IMR-90 (cell line): ENCODE measurements at regions not wholly inside any gene's neighbourhood (a gene's known extent, or its start where the extent isn't known, plus 50 kb on each side); places are given as distances from the start of the nearest gene placed in this dataset.

Experiments used
- ATAC-seq: fragments of 200-7000 bp; cut with Tn5 transposase; 2 replicates; pipeline ENCODE4 v1.9.1; 2020; ENCODE audit warnings: low read depth, mild to moderate bottlenecking, moderate library complexity
- BruUV-seq: library from RNA; stranded (reverse); fragments of 400-500 nt; replicated peaks from 2 replicates; lab custom pipeline; 2021; lab: Mats Ljungman, UMichigan
- CTCF ChIA-PET: fragments of 300-600 bp; formaldehyde crosslinking; extraction: SDS; loops from one replicate; lab custom pipeline; 2021; ENCODE audit warnings: antibody characterized with exemption; lab: Yijun Ruan, JAX
- POLR2A ChIA-PET: fragments of 300-600 bp; sonication (Branson Sonifier 250); formaldehyde crosslinking; loops from one replicate; lab custom pipeline; 2022; ENCODE audit warnings: antibody characterized with exemption; ENCODE audit not compliant: unreplicated experiment; lab: Charles Lee
- DNase-seq: peaks from one replicate; pipeline ENCODE4 v3.0.0; 2013
- H2AFZ ChIP-seq: replicated peaks from 2 replicates; pipeline ENCODE3; 2013; ENCODE audit warnings: low read length, mild to moderate bottlenecking; ENCODE audit not compliant: poor library complexity
- H2AK5ac ChIP-seq: 2 replicates; pipeline ENCODE4 v1.6.1; 2013; ENCODE audit warnings: low read depth, low read length, inconsistent platforms
- H2AK9ac ChIP-seq: replicated peaks from 2 replicates; pipeline ENCODE3; 2013; ENCODE audit warnings: mild to moderate bottlenecking, low read depth, low read length, moderate library complexity; ENCODE audit not compliant: poor library complexity
- H2BK120ac ChIP-seq: 2 replicates; pipeline ENCODE4 v1.6.1; 2013; ENCODE audit warnings: low read depth, low read length, inconsistent platforms
- H2BK15ac ChIP-seq: 3 replicates; pipeline ENCODE4 v1.6.1; 2013; ENCODE audit warnings: low read depth, low read length, inconsistent platforms
- H2BK20ac ChIP-seq: 2 replicates; pipeline ENCODE4 v1.6.1; 2013; ENCODE audit warnings: low read depth, mild to moderate bottlenecking, inconsistent platforms, low read length, moderate library complexity
- H2BK5ac ChIP-seq: 2 replicates; pipeline ENCODE4 v1.6.1; 2013; ENCODE audit warnings: mild to moderate bottlenecking, low read depth, low read length, inconsistent platforms; ENCODE audit not compliant: poor library complexity, severe bottlenecking
- H3K14ac ChIP-seq: replicated peaks from 2 replicates; pipeline ENCODE4 v1.6.1; 2013; ENCODE audit warnings: low read depth, low read length, inconsistent platforms
- H3K18ac ChIP-seq: 2 replicates; pipeline ENCODE4 v1.6.1; 2013; ENCODE audit warnings: low read depth, low read length, control low read depth
- H3K23ac ChIP-seq: 2 replicates; pipeline ENCODE4 v1.6.1; 2013; ENCODE audit warnings: low read depth, low read length, inconsistent platforms
- H3K27ac ChIP-seq: 2 replicates; pipeline ENCODE4 v1.5.1; 2013; ENCODE audit warnings: mild to moderate bottlenecking, control low read depth, low read length; ENCODE audit not compliant: insufficient read depth
- H3K27me3 ChIP-seq: 2 replicates; pipeline ENCODE4 v1.6.1; 2013; ENCODE audit warnings: low read length; ENCODE audit not compliant: control insufficient read depth, insufficient read depth
- H3K36me3 ChIP-seq: 2 replicates; pipeline ENCODE4 v1.6.1; 2013; ENCODE audit warnings: low read length, mixed read lengths; ENCODE audit not compliant: control insufficient read depth, insufficient read depth
- H3K4ac ChIP-seq: 2 replicates; pipeline ENCODE4 v1.6.1; 2013; ENCODE audit warnings: low read depth, low read length, inconsistent platforms
- H3K4me1 ChIP-seq: 2 replicates; pipeline ENCODE4 v1.6.1; 2013; ENCODE audit warnings: low read length, mixed read lengths; ENCODE audit not compliant: control insufficient read depth, insufficient read depth
- H3K4me2 ChIP-seq: 2 replicates; pipeline ENCODE4 v1.6.1; 2013; ENCODE audit warnings: low read depth, mild to moderate bottlenecking, control low read depth, low read length, moderate library complexity
- H3K4me3 ChIP-seq: 2 replicates; pipeline ENCODE4 v1.5.1; 2013; ENCODE audit warnings: low read depth, mild to moderate bottlenecking, control low read depth, low read length, moderate library complexity; ENCODE audit not compliant: insufficient read depth
- H3K56ac ChIP-seq: 2 replicates; pipeline ENCODE4 v1.6.1; 2013; ENCODE audit warnings: low read length, inconsistent platforms; ENCODE audit not compliant: insufficient read depth; ENCODE audit errors: extremely low read depth
- H3K79me1 ChIP-seq, 2 experiments: 2 replicates each; pipeline ENCODE4 v1.6.1; 2013; ENCODE audit warnings: low read length in 2 of 2, inconsistent platforms in 1 of 2, low read depth in 1 of 2
- H3K9ac ChIP-seq: 2 replicates; pipeline ENCODE4 v1.6.1; 2013; ENCODE audit warnings: low read depth, low read length, control low read depth
- H3K9me1 ChIP-seq: 2 replicates; pipeline ENCODE4 v1.6.1; 2013; ENCODE audit warnings: low read length, inconsistent platforms; ENCODE audit not compliant: insufficient read depth
- H3K9me3 ChIP-seq: 2 replicates; pipeline ENCODE4 v1.6.1; 2013; ENCODE audit warnings: low read length; ENCODE audit not compliant: control insufficient read depth, insufficient read depth
- H4K20me1 ChIP-seq: 2 replicates; pipeline ENCODE4 v1.6.1; 2013; ENCODE audit warnings: low read length, inconsistent platforms; ENCODE audit not compliant: insufficient read depth
- H4K5ac ChIP-seq: 2 replicates; pipeline ENCODE4 v1.6.1; 2013; ENCODE audit warnings: mild to moderate bottlenecking, low read depth, low read length, control low read depth
- H4K8ac ChIP-seq, 2 experiments: 2 replicates each; pipeline ENCODE4 v1.6.1; 2013; ENCODE audit warnings: low read depth in 2 of 2, low read length in 2 of 2, control low read depth in 1 of 2, inconsistent platforms in 1 of 2
- H4K91ac ChIP-seq: 2 replicates; pipeline ENCODE4 v1.6.1; 2013; ENCODE audit warnings: low read depth, low read length, inconsistent platforms; ENCODE audit not compliant: insufficient read depth
- BHLHE40 ChIP-seq: fragments of 150-350 bp; IDR thresholded peaks from 2 replicates; pipeline ENCODE4 v1.6.1; 2016; ENCODE audit warnings: mild to moderate bottlenecking, low read depth, low read length
- CEBPB ChIP-seq: IDR thresholded peaks from 2 replicates; pipeline ENCODE4 v1.6.1; 2012; ENCODE audit warnings: low read depth, low read length, improper control_type of control experiment
- CHD1 ChIP-seq: IDR thresholded peaks from 2 replicates; pipeline ENCODE4 v1.6.1; 2012; ENCODE audit warnings: low read depth, low read length, improper control_type of control experiment
- CTCF ChIP-seq: conservative IDR thresholded peaks from 2 replicates; pipeline ENCODE4 v1.5.1; 2012; ENCODE audit warnings: mild to moderate bottlenecking, low read depth, low read length, improper control_type of control experiment
- FOS ChIP-seq: fragments of 150-350 bp; IDR thresholded peaks from 2 replicates; pipeline ENCODE4 v1.6.1; 2016; ENCODE audit warnings: low read depth, low read length
- MAFK ChIP-seq: IDR thresholded peaks from 2 replicates; pipeline ENCODE4 v1.6.1; 2012; ENCODE audit warnings: low read depth, low read length, improper control_type of control experiment
- MAZ ChIP-seq: IDR thresholded peaks from 2 replicates; pipeline ENCODE4 v1.6.1; 2012; ENCODE audit warnings: low read depth, mild to moderate bottlenecking, low read length, improper control_type of control experiment, moderate library complexity, borderline replicate concordance
- MXI1 ChIP-seq: IDR thresholded peaks from 2 replicates; pipeline ENCODE4 v1.6.1; 2012; ENCODE audit warnings: low read depth, mild to moderate bottlenecking, low read length, moderate library complexity, borderline replicate concordance
- NFE2L2 ChIP-seq: fragments of 150-350 bp; IDR thresholded peaks from 2 replicates; pipeline ENCODE4 v1.6.1; 2016; ENCODE audit warnings: low read depth, mild to moderate bottlenecking, low read length
- POLR2A ChIP-seq: IDR thresholded peaks from 2 replicates; pipeline ENCODE4 v1.6.1; 2012; ENCODE audit warnings: mild to moderate bottlenecking, low read depth, low read length
- RAD21 ChIP-seq: IDR thresholded peaks from 2 replicates; pipeline ENCODE4 v1.6.1; 2012; ENCODE audit warnings: low read length, improper control_type of control experiment
- RCOR1 ChIP-seq: IDR thresholded peaks from 2 replicates; pipeline ENCODE4 v1.6.1; 2012; ENCODE audit warnings: mild to moderate bottlenecking, low read length, improper control_type of control experiment; ENCODE audit not compliant: insufficient replicate concordance
- RFX5 ChIP-seq: IDR thresholded peaks from 2 replicates; pipeline ENCODE4 v1.8.0; 2012; ENCODE audit warnings: low read depth, mild to moderate bottlenecking, low read length, moderate library complexity
- SMC3 ChIP-seq: fragments of 150-350 bp; IDR thresholded peaks from 2 replicates; pipeline ENCODE4 v1.6.1; 2016; ENCODE audit warnings: low read depth, mild to moderate bottlenecking, antibody characterized with exemption, low read length, moderate library complexity
- USF2 ChIP-seq: fragments of 150-350 bp; IDR thresholded peaks from 2 replicates; pipeline ENCODE4 v1.6.1; 2017; ENCODE audit warnings: mild to moderate bottlenecking, antibody characterized with exemption, low read length, low read depth
- WGBS, 2 experiments: methylation state at CpG; one replicate each; pipeline versions ENCODE4 v1.1.5 to v1.1.7; 2013; ENCODE audit warnings: missing lambda C conversion rate in 2 of 2; ENCODE audit not compliant: insufficient read length in 1 of 2; ENCODE audit errors: extremely low coverage in 2 of 2; 5-methylcytosine and 5-hydroxymethylcytosine counted together
- dilution Hi-C: fragments of 300-500 bp; cut with HindIII; formaldehyde crosslinking; loops from one replicate; pipeline ENCODE4 v1.14.3; 2018; ENCODE audit warnings: low sequenced_read_pairs; ENCODE audit not compliant: unreplicated experiment
- in situ Hi-C: fragments of 300-500 bp; cut with MboI; formaldehyde crosslinking; loops from 3 replicates; pipeline ENCODE4 v1.14.3; 2019; ENCODE audit warnings: low sequenced_read_pairs, inconsistent platforms, mixed read lengths
- intact Hi-C: fragments of 100-400 bp; cut with micrococcal nuclease; formaldehyde crosslinking; loops from 2 replicates; pipeline ENCODE4 v1.10.0; 2022
- TF ChIP-seq, protein P1 (sequence below): fragments of 150-350 bp; IDR thresholded peaks from 2 replicates; pipeline ENCODE4 v1.6.1; 2016; ENCODE audit warnings: low read depth, mild to moderate bottlenecking, low read length, moderate library complexity, borderline replicate concordance

DNA sequence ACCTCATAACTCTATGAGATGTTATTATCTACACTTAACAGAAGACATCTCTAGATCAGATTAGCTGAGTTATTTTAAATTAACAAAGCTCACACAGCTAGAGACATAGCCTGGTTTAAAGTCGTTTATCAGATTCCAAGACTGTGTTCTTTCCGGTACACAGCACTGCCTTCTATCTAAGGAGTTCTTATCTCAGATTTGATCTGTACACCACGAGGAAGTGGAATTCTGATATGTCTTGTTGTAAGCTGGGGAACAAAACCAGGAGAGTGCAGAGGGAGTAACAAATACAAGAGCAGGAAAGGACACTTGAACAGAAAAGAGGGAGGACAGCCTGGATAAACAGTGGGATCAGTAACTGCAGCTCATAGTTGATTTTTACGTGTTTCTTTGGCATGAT, 61.7 kb upstream of the KCNMB2 start:
- no peaks in the 10 kb centered on the region for H3K4me1 ChIP-seq
- H3K23ac ChIP-seq = no peak overlapping the region
- H4K5ac ChIP-seq = no peak overlapping the region
- H3K18ac ChIP-seq = no peak overlapping the region
- CTCF ChIA-PET = no interaction called here
- H3K14ac ChIP-seq = no peak overlapping the region
- H2AK9ac ChIP-seq = no peak overlapping the region
- DNase-seq (no peak), ATAC-seq (no peak)
- H3K9me3 ChIP-seq = no peaks in the 10 kb centered on the region
- H2BK15ac ChIP-seq = no peak overlapping the region
- no peaks in the 10 kb centered on the region for H3K9me1 ChIP-seq
- H4K20me1 ChIP-seq = no peaks in the 10 kb centered on the region
- TF ChIP-seq CEBPB (no peak), CTCF (no peak), MAZ (no peak), POLR2A (no peak), MAFK (no peak), RCOR1 (no peak), CHD1 (no peak), SMC3 (no peak), RAD21 (no peak), MXI1 (no peak), USF2 (no peak), FOS (no peak), BHLHE40 (no peak), NFE2L2 (no peak), RFX5 (no peak)
- TF ChIP-seq, protein P1, sequence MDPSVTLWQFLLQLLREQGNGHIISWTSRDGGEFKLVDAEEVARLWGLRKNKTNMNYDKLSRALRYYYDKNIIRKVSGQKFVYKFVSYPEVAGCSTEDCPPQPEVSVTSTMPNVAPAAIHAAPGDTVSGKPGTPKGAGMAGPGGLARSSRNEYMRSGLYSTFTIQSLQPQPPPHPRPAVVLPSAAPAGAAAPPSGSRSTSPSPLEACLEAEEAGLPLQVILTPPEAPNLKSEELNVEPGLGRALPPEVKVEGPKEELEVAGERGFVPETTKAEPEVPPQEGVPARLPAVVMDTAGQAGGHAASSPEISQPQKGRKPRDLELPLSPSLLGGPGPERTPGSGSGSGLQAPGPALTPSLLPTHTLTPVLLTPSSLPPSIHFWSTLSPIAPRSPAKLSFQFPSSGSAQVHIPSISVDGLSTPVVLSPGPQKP = no peak
- 0% methylated on average over 1 of the region's 4 CpGs; no CpG with 5 or more reads in 1 of the 2 experiments for WGBS, 2 experiments
- dilution Hi-C loops (no loop called here), in situ Hi-C loops (no loop called here), intact Hi-C loops (no loop called here)
- H3K36me3 ChIP-seq = no peaks in the 10 kb centered on the region
- no peak overlapping the region for H2BK20ac ChIP-seq
- H3K27me3 ChIP-seq = no peaks in the 10 kb centered on the region
- no peak overlapping the region for H3K56ac ChIP-seq
- H4K8ac ChIP-seq = no peak overlapping the region
- no peak overlapping the region for H2BK120ac ChIP-seq
- no peak overlapping the region for H3K9ac ChIP-seq
- BruUV-seq = no TSS peak
- H2AK5ac ChIP-seq = no peak overlapping the region
- H3K4ac ChIP-seq = no peak overlapping the region
- no peak overlapping the region for H2AFZ ChIP-seq
- no peaks in the 10 kb centered on the region for H3K79me1 ChIP-seq
- POLR2A ChIA-PET = no interaction called here
- no peak overlapping the region for H2BK5ac ChIP-seq
- no peak overlapping the region for H3K4me3 ChIP-seq
- no peak overlapping the region for H3K27ac ChIP-seq
- no peak overlapping the region for H4K91ac ChIP-seq
- H3K4me2 ChIP-seq = no peak overlapping the region
